ENCODE measurements at regions not wholly inside any gene's neighbourhood (a gene's known extent, or its start where the extent isn't known, plus 50 kb on each side); places are given as distances from the start of the nearest gene placed in this dataset.
"Not testable (repeated sequence)": the region's sequence is repeated elsewhere in the genome, so short reads cannot be mapped to it uniquely, and the experiment has no call there.

GRCh38 chr5:89309268-89309667, 426.3 kb upstream of the MEF2C start:
- no peak for TF ChIP-seq CTCF (IDR thresholded peaks at IDR 0.05)
- no peaks in the 10 kb centered on the region for H3K9me3 ChIP-seq (ENCODE audit: control insufficient read depth, low read length)
- H3K79me2 ChIP-seq: no peaks in the 10 kb centered on the region
- no peaks in the 10 kb centered on the region for H3K4me1 ChIP-seq
- no peak overlapping the region for H3K4me3 ChIP-seq (ENCODE audit: low read depth, low read length)
- H3K9ac ChIP-seq: no peak overlapping the region
- H3K4me2 ChIP-seq (ENCODE audit: low read length): no peak overlapping the region
- no peak overlapping the region for H2AFZ ChIP-seq
- no peaks in the 10 kb centered on the region for H3K36me3 ChIP-seq (ENCODE audit: control insufficient read depth, insufficient read depth, low read length)
- H3K27ac ChIP-seq: no peak overlapping the region
- H3K27me3 ChIP-seq (ENCODE audit: control insufficient read depth, insufficient read depth, low read length): no peaks in the 10 kb centered on the region

- Histone ChIP-seq H3K4me3 (ENCODE audit: low read depth, low read length) (no peak overlapping the region), H3K27ac (no peak overlapping the region), H3K4me2 (ENCODE audit: low read length) (no peak overlapping the region), H3K36me3 (ENCODE audit: control insufficient read depth, insufficient read depth, low read length) (no peaks in the 10 kb centered on the region), H3K4me1 (no peaks in the 10 kb centered on the region), H3K27me3 (ENCODE audit: control insufficient read depth, insufficient read depth, low read length) (no peaks in the 10 kb centered on the region), H3K9ac (no peak overlapping the region), H2AFZ (no peak overlapping the region), H3K79me2 (no peaks in the 10 kb centered on the region), H3K9me3 (ENCODE audit: control insufficient read depth, low read length) (no peaks in the 10 kb centered on the region)
- TF ChIP-seq CTCF (IDR thresholded peaks at IDR 0.05): no peak
These were observed 425.6 kb upstream of the MEF2C start for GRCh38 chr5:89308606-89309040.

- Histone ChIP-seq H3K4me3 (ENCODE audit: low read depth, low read length) (no peak overlapping the region), H3K4me2 (ENCODE audit: low read length) (no peak overlapping the region), H2AFZ (no peak overlapping the region), H3K79me2 (no peaks in the 10 kb centered on the region), H3K9me3 (ENCODE audit: control insufficient read depth, low read length) (no peaks in the 10 kb centered on the region), H3K27me3 (ENCODE audit: control insufficient read depth, insufficient read depth, low read length) (no peaks in the 10 kb centered on the region), H3K27ac (no peak overlapping the region), H3K9ac (no peak overlapping the region), H3K4me1 (no peaks in the 10 kb centered on the region), H3K36me3 (ENCODE audit: control insufficient read depth, insufficient read depth, low read length) (no peaks in the 10 kb centered on the region)
- no peak for TF ChIP-seq CTCF (IDR thresholded peaks at IDR 0.05)
These were observed 425.0 kb upstream of the MEF2C start for GRCh38 chr5:89307972-89308371.

- not testable (repeated sequence) for H3K4me1 ChIP-seq; H3K4me3 ChIP-seq (ENCODE audit: low read depth, low read length); H3K36me3 ChIP-seq (ENCODE audit: control insufficient read depth, insufficient read depth, low read length); H2AFZ ChIP-seq; H3K4me2 ChIP-seq (ENCODE audit: low read length); H3K9me3 ChIP-seq (ENCODE audit: control insufficient read depth, low read length); H3K79me2 ChIP-seq; H3K9ac ChIP-seq; H3K27ac ChIP-seq; H3K27me3 ChIP-seq (ENCODE audit: control insufficient read depth, insufficient read depth, low read length)
These were observed 424.2 kb upstream of the MEF2C start for GRCh38 chr5:89307141-89307540.

GRCh38 chr5:89303033-89303480, 420.1 kb upstream of the MEF2C start:
- no peak for TF ChIP-seq CTCF (IDR thresholded peaks at IDR 0.05)
- H3K36me3 ChIP-seq (ENCODE audit: control insufficient read depth, insufficient read depth, low read length): no peaks in the 10 kb centered on the region
- no peaks in the 10 kb centered on the region for H3K27me3 ChIP-seq (ENCODE audit: control insufficient read depth, insufficient read depth, low read length)
- H3K4me3 ChIP-seq (ENCODE audit: low read depth, low read length): no peak overlapping the region
- H3K4me2 ChIP-seq (ENCODE audit: low read length): no peak overlapping the region
- no peak overlapping the region for H2AFZ ChIP-seq
- H3K4me1 ChIP-seq: no peaks in the 10 kb centered on the region
- no peak overlapping the region for H3K27ac ChIP-seq
- no peak overlapping the region for H3K9ac ChIP-seq
- H3K79me2 ChIP-seq: no peaks in the 10 kb centered on the region
- no peaks in the 10 kb centered on the region for H3K9me3 ChIP-seq (ENCODE audit: control insufficient read depth, low read length)

Data from parathyroid adenoma (tissue), 2 donors.